T-helper 2 cell (primary cell): ENCODE measurements at regions not wholly inside any gene's neighbourhood (a gene's known extent, or its start where the extent isn't known, plus 50 kb on each side); places are given as distances from the start of the nearest gene placed in this dataset.
"Not testable (repeated sequence)": the region's sequence is repeated elsewhere in the genome, so short reads cannot be mapped to it uniquely, and the experiment has no call there.

ENCODE experiments used
- DNase-seq, 5 experiments: peaks; one replicate each; pipeline versions ENCODE4 v3.0.0 to v3.0.0-alpha.2; 2012 to 2022

- DNase-seq: peak in 3 of 5 experiments; percentile 16 to 87 (median 81)
Measured at GRCh38 chr3:177358091-177358976, 161.1 kb upstream of the TBL1XR1 start.

- peak in 3 of 5 experiments; percentile 8 to 74 (median 47) for DNase-seq
Measured at GRCh38 chr3:177358977-177359592, 161.8 kb upstream of the TBL1XR1 start.

- DNase-seq: peak; percentile 92 to 97 (median 94)
Measured at GRCh38 chr3:177359593-177360357, 162.5 kb upstream of the TBL1XR1 start.

- DNase-seq: no peak
Measured at GRCh38 chr3:177361081-177361938, 164.0 kb upstream of the TBL1XR1 start.

GRCh38 chr3:177362626-177363025, 165.3 kb upstream of the TBL1XR1 start:
- no peak for DNase-seq

- DNase-seq: no peak
Measured at GRCh38 chr3:177364236-177364635, 167.0 kb upstream of the TBL1XR1 start.

GRCh38 chr3:177365294-177365693, 168.0 kb upstream of the TBL1XR1 start:
- DNase-seq: not testable (repeated sequence)

- no peak for DNase-seq
Measured at GRCh38 chr3:177367788-177368187, 170.5 kb upstream of the TBL1XR1 start.

GRCh38 chr3:177370246-177370822, 173.1 kb upstream of the TBL1XR1 start:
- no peak for DNase-seq

- DNase-seq: no peak
Measured at GRCh38 chr3:177371146-177371545, 173.9 kb upstream of the TBL1XR1 start.

- no peak for DNase-seq
Measured at GRCh38 chr3:177371888-177372287, 174.6 kb upstream of the TBL1XR1 start.

- DNase-seq: no peak
Measured at GRCh38 chr3:177374323-177374722, 177.0 kb upstream of the TBL1XR1 start.

- DNase-seq: no peak
Measured at GRCh38 chr3:177375316-177375715, 178.0 kb upstream of the TBL1XR1 start.

- DNase-seq: no peak
Measured at GRCh38 chr3:177377166-177377565, 179.9 kb upstream of the TBL1XR1 start.

GRCh38 chr3:177378168-177378567, 180.9 kb upstream of the TBL1XR1 start:
- DNase-seq: peak in 1 of 5 experiments; percentile 6

GRCh38 chr3:177379045-177379444, 181.8 kb upstream of the TBL1XR1 start:
- no peak for DNase-seq

GRCh38 chr3:177381070-177381469, 183.8 kb upstream of the TBL1XR1 start:
- no peak for DNase-seq

GRCh38 chr3:177382944-177383343, 185.7 kb upstream of the TBL1XR1 start:
- DNase-seq: no peak

- DNase-seq: no peak
Measured at GRCh38 chr3:177385186-177385585, 187.9 kb upstream of the TBL1XR1 start.

- DNase-seq: no peak
Measured at GRCh38 chr3:177385831-177386301, 188.6 kb upstream of the TBL1XR1 start.

- no peak for DNase-seq
Measured at GRCh38 chr3:177388209-177388608, 190.9 kb upstream of the TBL1XR1 start.
